B cell (primary cell): ENCODE measurements at regions not wholly inside any gene's neighbourhood (a gene's known extent, or its start where the extent isn't known, plus 50 kb on each side); places are given as distances from the start of the nearest gene placed in this dataset.

Experiments
- EZH2 ChIP-seq: IDR thresholded peaks from 2 replicates; pipeline ENCODE4 v1.6.1; 2012; ENCODE audit warnings: borderline replicate concordance, low read depth, mild to moderate bottlenecking, moderate library complexity, low read length; ENCODE audit not compliant: insufficient read depth, poor library complexity, severe bottlenecking
- TF ChIP-seq, protein P1 (sequence below): fragments of 200-600 bp; IDR thresholded peaks from one replicate; pipeline ENCODE4 v1.8.0; 2022; ENCODE audit warnings: antibody characterized with exemption, mild to moderate bottlenecking

- TF ChIP-seq, protein P1, sequence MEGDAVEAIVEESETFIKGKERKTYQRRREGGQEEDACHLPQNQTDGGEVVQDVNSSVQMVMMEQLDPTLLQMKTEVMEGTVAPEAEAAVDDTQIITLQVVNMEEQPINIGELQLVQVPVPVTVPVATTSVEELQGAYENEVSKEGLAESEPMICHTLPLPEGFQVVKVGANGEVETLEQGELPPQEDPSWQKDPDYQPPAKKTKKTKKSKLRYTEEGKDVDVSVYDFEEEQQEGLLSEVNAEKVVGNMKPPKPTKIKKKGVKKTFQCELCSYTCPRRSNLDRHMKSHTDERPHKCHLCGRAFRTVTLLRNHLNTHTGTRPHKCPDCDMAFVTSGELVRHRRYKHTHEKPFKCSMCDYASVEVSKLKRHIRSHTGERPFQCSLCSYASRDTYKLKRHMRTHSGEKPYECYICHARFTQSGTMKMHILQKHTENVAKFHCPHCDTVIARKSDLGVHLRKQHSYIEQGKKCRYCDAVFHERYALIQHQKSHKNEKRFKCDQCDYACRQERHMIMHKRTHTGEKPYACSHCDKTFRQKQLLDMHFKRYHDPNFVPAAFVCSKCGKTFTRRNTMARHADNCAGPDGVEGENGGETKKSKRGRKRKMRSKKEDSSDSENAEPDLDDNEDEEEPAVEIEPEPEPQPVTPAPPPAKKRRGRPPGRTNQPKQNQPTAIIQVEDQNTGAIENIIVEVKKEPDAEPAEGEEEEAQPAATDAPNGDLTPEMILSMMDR = no peak
- TF ChIP-seq EZH2 = no peak
These were observed 59.9 kb downstream of the TRIML1 start for GRCh38 chr4:188198982-188199792.
